Amniotic epithelial cell (primary cell): ENCODE measurements at regions not wholly inside any gene's neighbourhood (a gene's known extent, or its start where the extent isn't known, plus 50 kb on each side); places are given as distances from the start of the nearest gene placed in this dataset.

Experiments
- DNase-seq: peaks from one replicate; pipeline ENCODE4 v3.0.0-alpha.2; 2010; ENCODE audit warnings: low read depth

DNA sequence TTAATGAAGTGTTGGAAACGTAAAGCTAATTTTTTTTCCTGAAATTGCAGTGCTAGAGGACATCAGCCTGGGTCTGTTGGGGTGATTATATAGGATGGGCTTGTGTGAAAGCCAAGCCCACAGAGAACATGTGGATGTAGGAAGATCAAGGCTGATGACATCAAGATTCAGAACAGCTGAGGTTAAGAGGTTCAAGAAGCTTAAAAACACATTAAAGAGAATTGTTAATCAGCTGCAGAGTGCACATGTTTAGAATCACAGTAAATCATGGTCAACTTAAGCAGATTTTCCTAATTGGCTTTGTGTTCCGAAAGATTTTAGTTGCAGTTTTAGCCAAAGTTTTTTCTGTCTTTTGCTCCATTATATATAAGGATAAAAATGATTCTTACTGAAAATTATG is 87.9 kb upstream of the PRICKLE1 start:
- DNase-seq, result no peak

DNA sequence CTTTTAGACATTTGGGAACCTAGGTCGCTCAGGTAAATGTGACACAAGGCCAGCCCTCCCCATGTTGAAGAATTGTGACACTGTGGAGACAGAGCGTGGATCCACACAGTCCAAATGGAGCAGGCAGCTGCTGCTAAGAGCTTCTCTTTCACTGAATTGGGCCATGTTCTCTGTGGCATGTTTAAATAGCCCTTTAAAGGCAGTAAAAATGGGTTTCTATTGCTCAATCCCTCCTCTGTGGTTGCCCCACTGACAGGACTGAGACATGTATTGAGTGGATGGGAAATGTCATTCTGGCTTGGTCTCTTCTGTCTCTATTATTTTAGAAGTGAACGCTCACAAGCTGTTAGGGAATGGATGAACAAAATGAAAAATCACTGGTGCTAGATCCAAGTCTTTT is 84.0 kb upstream of the PRICKLE1 start:
- DNase-seq, result no peak

- DNase-seq, result no peak
Measured at GRCh38 chr12:42670719-42671118, 81.2 kb upstream of the PRICKLE1 start.

- DNase-seq, result no peak
Measured at GRCh38 chr12:42669553-42669952, 80.0 kb upstream of the PRICKLE1 start.

- peak; percentile 61 for DNase-seq
Measured at GRCh38 chr12:42666671-42667243, 77.2 kb upstream of the PRICKLE1 start.

- DNase-seq, result no peak
Measured at GRCh38 chr12:42663621-42664020, 74.1 kb upstream of the PRICKLE1 start.

GRCh38 chr12:42660968-42661937 is 71.7 kb upstream of the PRICKLE1 start:
- DNase-seq, result no peak

DNA sequence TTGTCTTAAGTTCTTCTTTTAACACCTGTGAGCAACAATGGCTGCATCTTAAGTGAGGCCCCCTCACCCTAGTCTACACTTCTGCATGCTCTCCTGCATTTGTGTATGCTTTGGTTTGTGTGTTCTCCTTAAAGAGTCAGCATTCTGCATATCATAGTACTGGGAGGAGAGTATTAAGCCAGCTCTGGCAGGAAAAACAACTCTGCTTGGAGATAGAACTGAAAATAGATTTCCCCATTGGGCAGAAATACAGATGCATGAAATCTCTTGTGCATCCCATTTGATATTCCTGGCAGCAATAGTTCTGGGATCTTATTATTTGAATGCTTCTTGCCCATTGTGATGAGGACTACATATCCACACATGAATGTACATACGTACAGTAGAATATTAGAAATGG is 70.6 kb upstream of the PRICKLE1 start:
- no peak for DNase-seq

GRCh38 chr12:42652048-42652447 is 62.5 kb upstream of the PRICKLE1 start:
- peak; percentile 10 for DNase-seq

DNA sequence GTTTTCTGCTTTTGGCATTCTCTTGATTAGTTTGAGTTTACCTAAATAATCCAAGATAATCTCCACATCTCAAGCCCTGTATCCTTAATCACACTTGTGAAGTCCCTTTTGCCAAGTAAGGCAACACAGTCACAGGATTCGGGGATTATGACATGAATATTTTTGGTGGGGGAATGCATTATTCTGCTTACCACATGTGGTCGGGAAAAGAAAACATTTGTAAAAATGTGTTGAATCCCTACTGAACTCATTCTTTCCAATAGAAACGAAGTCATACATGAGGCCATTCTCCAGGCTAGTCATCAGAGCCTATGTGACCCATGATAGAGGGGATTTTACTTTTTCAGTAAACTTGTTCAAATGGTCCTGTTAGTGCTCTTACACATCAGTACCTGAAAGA is 58.5 kb upstream of the PRICKLE1 start:
- DNase-seq, result no peak

DNA sequence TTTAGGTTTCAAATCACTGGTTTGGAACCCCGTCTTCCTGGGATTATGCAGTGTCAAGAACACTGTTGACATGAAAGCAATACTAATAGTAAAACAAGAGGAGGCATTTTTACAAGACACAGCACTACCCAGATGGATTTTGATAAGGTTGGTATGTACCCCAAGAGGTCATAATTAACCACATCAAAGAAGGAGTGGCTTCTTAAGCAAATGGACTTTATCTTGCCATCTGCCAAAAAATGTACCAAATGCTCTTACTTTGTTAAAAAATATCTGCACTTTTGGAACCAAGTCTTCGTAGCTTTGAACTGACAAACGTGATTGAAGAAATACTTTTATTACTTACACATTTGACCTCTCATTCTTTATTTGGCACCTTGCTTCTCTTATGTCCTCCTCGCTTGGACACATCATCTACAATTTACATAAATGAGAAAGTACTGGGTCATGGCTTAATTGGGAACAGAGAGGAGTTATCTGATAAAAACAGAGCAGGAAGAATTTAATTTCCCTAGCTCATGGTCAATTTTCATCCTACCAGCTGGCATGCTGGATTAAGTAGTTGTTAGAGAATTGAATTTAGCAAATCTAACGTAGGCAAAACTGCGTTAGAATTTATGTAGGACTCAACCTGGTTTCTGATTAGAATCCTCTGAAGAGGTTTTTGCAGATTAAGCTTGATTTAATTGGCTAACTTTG is 54.5 kb upstream of the PRICKLE1 start:
- peak; percentile 5 for DNase-seq

- DNase-seq, result peak; percentile 47
Measured at GRCh38 chr12:42641221-42641885, 51.8 kb upstream of the PRICKLE1 start.

GRCh38 chr12:42640391-42640790 is 50.8 kb upstream of the PRICKLE1 start:
- DNase-seq, result no peak

- no peak for DNase-seq
Measured at GRCh38 chr12:42639556-42639955, 50.0 kb upstream of the PRICKLE1 start.
